Esophagus muscularis mucosa (tissue), 4 donors: ENCODE measurements at regions not wholly inside any gene's neighbourhood (a gene's known extent, or its start where the extent isn't known, plus 50 kb on each side); places are given as distances from the start of the nearest gene placed in this dataset.
"Not testable (repeated sequence)": the region's sequence is repeated elsewhere in the genome, so short reads cannot be mapped to it uniquely, and the experiment has no call there.

Source experiments
- DNase-seq: peaks from one replicate; pipeline ENCODE4 v3.0.0-alpha.2; 2017; ENCODE audit errors: extremely low spot score
- H3K27ac ChIP-seq, 4 donors: fragments of 200-600 bp; sonication (generic); replicated peaks in 1 of 4; 1 replicate in 3 of 4; 2 replicates in 1 of 4; pipeline ENCODE4 v1.5.1; 2016 to 2019; ENCODE audit warnings: mild to moderate bottlenecking in 1 of 4
- H3K27me3 ChIP-seq, 4 donors: fragments of 200-600 bp; sonication (generic); one replicate each; pipeline versions ENCODE4 v1.5.1 to v1.6.0; 2016 to 2019
- H3K36me3 ChIP-seq, 4 donors: fragments of 200-600 bp; sonication (generic); one replicate each; pipeline ENCODE4 v1.5.1; 2016 to 2019
- H3K4me1 ChIP-seq, 4 donors: fragments of 200-600 bp; sonication (generic); one replicate each; pipeline ENCODE4 v1.5.1; 2016 to 2019
- H3K4me3 ChIP-seq, 4 donors: fragments of 200-600 bp; sonication (generic); 1 replicate in 2 of 4; 2 replicates in 2 of 4; pipeline ENCODE4 v1.5.1; 2016 to 2019; ENCODE audit warnings: mild to moderate bottlenecking in 4 of 4, moderate library complexity in 1 of 4
- H3K9me3 ChIP-seq, 4 donors: fragments of 200-600 bp; sonication (generic); 1 replicate in 3 of 4; 2 replicates in 1 of 4; pipeline ENCODE4 v1.5.1; 2016 to 2019
- EP300 ChIP-seq: sonication (generic); formaldehyde crosslinking; IDR thresholded peaks from one replicate; pipeline ENCODE4 v1.6.1; 2017; ENCODE audit warnings: antibody characterized with exemption
- POLR2A ChIP-seq: fragments of 450-650 bp; IDR thresholded peaks from one replicate; pipeline ENCODE4 v1.6.1; 2017; ENCODE audit warnings: antibody characterized with exemption, moderate library complexity, mild to moderate bottlenecking, low read depth
- POLR2AphosphoS5 ChIP-seq, 2 donors: sonication (generic); formaldehyde crosslinking; IDR thresholded peaks; one replicate each; pipeline ENCODE4 v1.6.1; 2017; ENCODE audit warnings: antibody characterized with exemption in 2 of 2
- WGBS: methylation state at CpG from one replicate; pipeline ENCODE4 v1.1.5; 2018; 5-methylcytosine and 5-hydroxymethylcytosine counted together
- intact Hi-C: fragments of 100-400 bp; cut with DNase I; formaldehyde crosslinking; loops from one replicate; pipeline ENCODE4 v1.15.1; 2023
- TF ChIP-seq, protein P1 (sequence below), 3 experiments: fragments of 200-600 bp in 2 of 3; fragments of 450-650 bp in 1 of 3; sonication (generic) in 2 of 3; IDR thresholded peaks; one replicate each; pipeline ENCODE4 v1.5.1; 2017 to 2019; ENCODE audit warnings: antibody characterized with exemption in 3 of 3, mild to moderate bottlenecking in 2 of 3, moderate library complexity in 1 of 3

DNA sequence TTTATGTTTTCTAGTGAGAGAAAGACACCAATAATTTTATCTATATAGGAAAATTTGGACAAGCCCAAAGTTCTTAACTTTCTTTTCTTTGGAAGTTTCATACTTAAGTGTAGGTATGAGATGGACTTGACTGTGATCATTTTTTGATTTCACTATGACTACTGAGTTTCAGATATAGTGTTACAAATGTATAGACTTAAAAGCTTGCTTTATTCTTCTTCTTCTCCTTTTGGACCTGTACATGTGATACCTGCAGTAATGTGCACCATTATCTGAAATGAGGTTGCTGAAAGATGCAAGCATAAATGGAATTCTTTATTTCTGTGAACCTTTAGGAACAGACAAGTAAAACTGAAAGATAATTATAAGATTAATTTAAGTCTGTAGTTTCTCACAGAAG lies 743.4 kb upstream of the AMELY start:
- no peak overlapping the region for H3K27ac ChIP-seq
- intact Hi-C loops = no loop called here
- H3K9me3 ChIP-seq = no peaks in the 10 kb centered on the region
- TF ChIP-seq POLR2A (no peak), EP300 (no peak), POLR2AphosphoS5 (IDR thresholded peaks at IDR 0.05) (no peak)
- TF ChIP-seq, protein P1, sequence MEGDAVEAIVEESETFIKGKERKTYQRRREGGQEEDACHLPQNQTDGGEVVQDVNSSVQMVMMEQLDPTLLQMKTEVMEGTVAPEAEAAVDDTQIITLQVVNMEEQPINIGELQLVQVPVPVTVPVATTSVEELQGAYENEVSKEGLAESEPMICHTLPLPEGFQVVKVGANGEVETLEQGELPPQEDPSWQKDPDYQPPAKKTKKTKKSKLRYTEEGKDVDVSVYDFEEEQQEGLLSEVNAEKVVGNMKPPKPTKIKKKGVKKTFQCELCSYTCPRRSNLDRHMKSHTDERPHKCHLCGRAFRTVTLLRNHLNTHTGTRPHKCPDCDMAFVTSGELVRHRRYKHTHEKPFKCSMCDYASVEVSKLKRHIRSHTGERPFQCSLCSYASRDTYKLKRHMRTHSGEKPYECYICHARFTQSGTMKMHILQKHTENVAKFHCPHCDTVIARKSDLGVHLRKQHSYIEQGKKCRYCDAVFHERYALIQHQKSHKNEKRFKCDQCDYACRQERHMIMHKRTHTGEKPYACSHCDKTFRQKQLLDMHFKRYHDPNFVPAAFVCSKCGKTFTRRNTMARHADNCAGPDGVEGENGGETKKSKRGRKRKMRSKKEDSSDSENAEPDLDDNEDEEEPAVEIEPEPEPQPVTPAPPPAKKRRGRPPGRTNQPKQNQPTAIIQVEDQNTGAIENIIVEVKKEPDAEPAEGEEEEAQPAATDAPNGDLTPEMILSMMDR (IDR thresholded peaks at IDR 0.05) = no peak
- DNase-seq = no peak
- no peak overlapping the region for H3K4me3 ChIP-seq
- H3K36me3 ChIP-seq = no peaks in the 10 kb centered on the region
- no peaks in the 10 kb centered on the region for H3K27me3 ChIP-seq
- H3K4me1 ChIP-seq = no peaks in the 10 kb centered on the region

DNA sequence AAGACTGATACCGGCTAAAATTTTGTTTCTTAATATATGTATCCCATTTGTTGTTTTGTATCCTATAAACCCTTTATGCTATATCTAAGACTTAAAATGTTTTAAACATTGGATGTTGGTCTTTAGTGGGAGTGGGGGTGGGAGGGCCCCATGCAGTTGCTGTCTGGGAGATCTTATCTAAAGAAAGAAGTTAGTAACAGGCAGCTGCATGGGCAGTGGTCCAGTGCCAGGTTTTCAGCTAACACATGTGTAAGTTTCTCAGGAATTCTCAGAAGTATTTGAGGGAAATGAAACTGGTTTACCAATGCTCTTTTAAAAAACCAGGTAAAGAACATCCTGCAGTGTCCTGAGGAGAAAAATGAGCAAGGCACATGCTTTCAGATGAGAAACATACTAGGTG lies 738.3 kb upstream of the AMELY start:
- H3K27me3 ChIP-seq, H3K4me1 ChIP-seq, intact Hi-C loops, H3K4me3 ChIP-seq, H3K9me3 ChIP-seq, H3K36me3 ChIP-seq, DNase-seq, H3K27ac ChIP-seq: not testable (repeated sequence)
- WGBS = no CpG with 5 or more reads among the region's 1 CpG
